K562 (cell line): ENCODE measurements at regions not wholly inside any gene's neighbourhood (a gene's known extent, or its start where the extent isn't known, plus 50 kb on each side); places are given as distances from the start of the nearest gene placed in this dataset.

Experiments used
- ATAC-seq: fragments of 200-7000 bp; cut with Tn5 transposase; 3 replicates; pipeline ENCODE4 v1.9.1; 2020; ENCODE audit warnings: moderate library complexity
- BruUV-seq: library from RNA; stranded (reverse); fragments of 400-500 nt; replicated peaks from 2 replicates; lab custom pipeline; 2021; lab: Mats Ljungman, UMichigan
- CTCF ChIA-PET: fragments of 300-600 bp; formaldehyde crosslinking; extraction: SDS; loops from one replicate; lab custom pipeline; 2021; ENCODE audit warnings: low intra/inter-chr PET ratio; lab: Yijun Ruan, JAX
- POLR2A ChIA-PET: fragments of 300-600, 350-650 bp; sonication (Branson Sonifier 250); formaldehyde crosslinking; extraction: SDS; loops from one replicate; lab custom pipeline; 2021; ENCODE audit warnings: antibody characterized with exemption, inconsistent platforms; lab: Yijun Ruan, JAX
- DNase-seq, 4 experiments: peaks; one replicate each; pipeline versions ENCODE4 v3.0.0 to v3.0.0-alpha.2; 2011 to 2018; ENCODE audit warnings: low spot score in 3 of 4, mixed read lengths in 3 of 4; ENCODE audit errors: extremely low read depth in 1 of 4
- FAIRE-seq: peaks from 2 replicates; lab custom pipeline; 2011; peaks lifted over from hg19 to GRCh38; lab: Jason Lieb, UNC
- H2AFZ ChIP-seq: 2 replicates; pipeline ENCODE4 v1.6.0; 2011; ENCODE audit warnings: low read depth, low read length, control low read depth, inconsistent platforms
- H3K27ac ChIP-seq: fragments of 200-600 bp; 3 replicates; pipeline ENCODE4 v1.8.0; 2011; ENCODE audit warnings: low read depth, mild to moderate bottlenecking, control low read depth, inconsistent platforms, low read length, moderate library complexity, mixed read lengths; ENCODE audit errors: extremely low read depth
- H3K27me3 ChIP-seq, 2 experiments: fragments of 300-600 bp in 1 of 2; 2 replicates in 1 of 2; 3 replicates in 1 of 2; pipeline versions ENCODE4 v1.6.0 to v1.8.0; 2011; ENCODE audit warnings: inconsistent platforms in 2 of 2, low read length in 2 of 2, mild to moderate bottlenecking in 1 of 2, mixed read lengths in 1 of 2, moderate library complexity in 1 of 2; ENCODE audit not compliant: control insufficient read depth in 2 of 2, insufficient read depth in 2 of 2
- H3K36me3 ChIP-seq: fragments of 300-600 bp; 3 replicates; pipeline ENCODE4 v1.8.0; 2011; ENCODE audit warnings: mild to moderate bottlenecking, low read length, inconsistent platforms; ENCODE audit not compliant: control insufficient read depth, insufficient read depth
- H3K4me1 ChIP-seq, 2 experiments: fragments of 200-600 bp in 1 of 2; replicated peaks in 1 of 2; 2 replicates in 1 of 2; 3 replicates in 1 of 2; pipeline versions ENCODE4 v1.5.1 to v1.8.0; 2011; ENCODE audit warnings: inconsistent platforms in 2 of 2, low read length in 2 of 2, mild to moderate bottlenecking in 1 of 2, mixed read lengths in 1 of 2, moderate library complexity in 1 of 2; ENCODE audit not compliant: control insufficient read depth in 2 of 2, insufficient read depth in 2 of 2
- H3K4me2 ChIP-seq: 2 replicates; pipeline ENCODE4 v1.6.1; 2011; ENCODE audit warnings: low read length, control low read depth, inconsistent platforms, mixed read lengths; ENCODE audit not compliant: insufficient read depth
- H3K4me3 ChIP-seq: fragments of 200-600 bp; sonication (generic), shearing (Covaris generic); 2 replicates; pipeline ENCODE4 v1.5.1; 2016; ENCODE audit warnings: control low read depth, inconsistent platforms
- H3K79me2 ChIP-seq: fragments of 200-600 bp; 3 replicates; pipeline ENCODE4 v1.8.0; 2011; ENCODE audit warnings: low read length, inconsistent platforms; ENCODE audit not compliant: control insufficient read depth, insufficient read depth
- H3K9ac ChIP-seq, 2 experiments: 2 replicates each; pipeline versions ENCODE4 v1.6.0 to v1.6.1; 2011; ENCODE audit warnings: low read depth in 2 of 2, low read length in 2 of 2, control low read depth in 1 of 2, inconsistent platforms in 1 of 2, mild to moderate bottlenecking in 1 of 2, mixed read lengths in 1 of 2; ENCODE audit not compliant: insufficient read depth in 1 of 2
- H3K9me1 ChIP-seq: one replicate; pipeline ENCODE4 v1.6.0; 2011; ENCODE audit warnings: inconsistent platforms, mild to moderate bottlenecking, low read length, moderate library complexity; ENCODE audit not compliant: control insufficient read depth, insufficient read depth
- H3K9me3 ChIP-seq: replicated peaks from 2 replicates; pipeline ENCODE4 v1.5.1; 2011; ENCODE audit warnings: low read depth, low read length, inconsistent platforms; ENCODE audit not compliant: control insufficient read depth, insufficient read depth
- H4K20me1 ChIP-seq: replicated peaks from 2 replicates; pipeline ENCODE4 v1.6.1; 2011; ENCODE audit warnings: low read length, inconsistent platforms, mixed read lengths; ENCODE audit not compliant: control insufficient read depth, insufficient read depth
- ADNP ChIP-seq: fragments of 200-800 bp; sonication (Bioruptor generic); IDR thresholded peaks from 2 replicates; pipeline ENCODE4 v1.6.1; 2016; ENCODE audit warnings: missing genetic modification characterization, missing compliant biosample characterization
- CBX8 ChIP-seq: fragments of 200-600 bp; sonication (generic); IDR thresholded peaks from 2 replicates; pipeline ENCODE4 v1.6.1; 2012; ENCODE audit warnings: borderline replicate concordance, mixed run types, low read depth, mild to moderate bottlenecking, moderate library complexity, mixed read lengths, low read length, control low read depth, inconsistent platforms; ENCODE audit not compliant: poor library complexity, severe bottlenecking; ENCODE audit errors: extremely low read depth
- CCAR2 ChIP-seq: fragments of 200-400 bp; formaldehyde crosslinking; IDR thresholded peaks from 2 replicates; pipeline ENCODE4 v1.6.1; 2017; ENCODE audit warnings: mild to moderate bottlenecking, low read depth, low read length
- FOXK1 ChIP-seq: sonication (generic); formaldehyde crosslinking; IDR thresholded peaks from 2 replicates; pipeline ENCODE4 v1.8.0; 2022; ENCODE audit warnings: missing genetic modification reagents, mild to moderate bottlenecking, borderline replicate concordance
- MBD2 ChIP-seq: sonication (generic); IDR thresholded peaks from 2 replicates; pipeline ENCODE4 v1.6.1; 2016; ENCODE audit warnings: low read depth, borderline replicate concordance
- MCM3 ChIP-seq: fragments of 450-650 bp; IDR thresholded peaks from 2 replicates; pipeline ENCODE4 v1.6.1; 2016
- NFE2L1 ChIP-seq: fragments of 450-650 bp; IDR thresholded peaks from 2 replicates; pipeline ENCODE4 v1.6.1; 2016; ENCODE audit warnings: missing genetic modification characterization, low read depth, mild to moderate bottlenecking, missing compliant biosample characterization, moderate library complexity, borderline replicate concordance
- NFIX ChIP-seq: fragments of 250-450 bp; sonication (Bioruptor Pico); IDR thresholded peaks from 2 replicates; pipeline ENCODE4 v1.4.0; 2020; ENCODE audit warnings: low read depth, mild to moderate bottlenecking, moderate library complexity
- PRMT5 ChIP-seq: sonication (generic); formaldehyde crosslinking; IDR thresholded peaks from 2 replicates; pipeline ENCODE4 v1.5.0; 2020; ENCODE audit warnings: missing genetic modification reagents
- TCF3 ChIP-seq: sonication (generic); formaldehyde crosslinking; IDR thresholded peaks from 2 replicates; pipeline ENCODE4 v1.4.0; 2020; ENCODE audit warnings: mild to moderate bottlenecking, missing genetic modification reagents
- WGBS: fragments of 100-300 bp; shearing (Covaris generic); methylation state at CpG from one replicate; pipeline ENCODE4 v1.1.6; 2016; ENCODE audit warnings: low coverage, mixed read lengths; ENCODE audit not compliant: insufficient coverage; ENCODE audit errors: missing lambda C conversion rate; 5-methylcytosine and 5-hydroxymethylcytosine counted together
- in situ Hi-C: fragments of 300-500 bp; cut with MboI; formaldehyde crosslinking; loops from 4 replicates; pipeline ENCODE4 v1.15.0; 2018; ENCODE audit warnings: inconsistent platforms, mixed read lengths
- intact Hi-C: fragments of 100-400 bp; cut with micrococcal nuclease; formaldehyde crosslinking; loops from 2 replicates; pipeline ENCODE4 v1.14.2; 2022
- TF ChIP-seq, protein P1 (sequence below): fragments of 250-450 bp; sonication (Bioruptor Pico); IDR thresholded peaks from 2 replicates; pipeline ENCODE4 v1.8.0; 2022; ENCODE audit warnings: moderate library complexity, mild to moderate bottlenecking, inconsistent platforms
- TF ChIP-seq, protein P2 (sequence below): fragments of 200-800 bp; sonication (Bioruptor generic); IDR thresholded peaks from 2 replicates; pipeline ENCODE4 v1.6.1; 2016; ENCODE audit warnings: missing genetic modification characterization, missing compliant biosample characterization

DNA sequence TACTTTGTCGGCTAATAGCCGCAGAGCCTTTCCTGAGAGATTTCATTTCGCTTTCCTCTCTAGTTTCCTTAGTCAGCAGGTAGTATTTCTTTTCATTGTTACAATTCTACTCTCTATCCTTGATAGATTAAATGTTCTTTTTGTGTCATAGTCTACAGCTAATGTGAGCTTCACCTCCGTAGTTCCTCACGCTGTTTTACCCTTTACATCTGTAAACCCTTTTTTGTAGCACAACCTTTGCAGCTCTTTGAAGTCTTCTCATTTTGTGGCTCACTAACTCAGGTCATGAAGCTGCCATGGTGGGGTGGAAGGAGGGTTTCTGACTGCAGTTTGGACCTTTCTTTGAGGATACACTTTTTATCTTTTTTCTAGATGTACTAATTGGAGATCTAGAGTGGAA, 1008.8 kb upstream of the PABPC4L start:
- Histone ChIP-seq H3K9me3 (peaks cover 2% of the 10 kb centered on the region; the same call in 1 of the 2 replicates), H3K4me1 (no peaks in the 10 kb centered on the region), H3K4me3 (no peak overlapping the region), H3K27ac (no peak overlapping the region), H3K9me1 (no peaks in the 10 kb centered on the region), H3K27me3 (no peaks in the 10 kb centered on the region), H3K4me2 (no peak overlapping the region), H4K20me1 (no peaks in the 10 kb centered on the region), H2AFZ (no peak overlapping the region), H3K36me3 (no peaks in the 10 kb centered on the region), H3K79me2 (no peaks in the 10 kb centered on the region), H3K9ac (no peak overlapping the region)
- 0% methylated on average over 5 of the region's 5 CpGs for WGBS
- DNase-seq (no peak), ATAC-seq (no peak), FAIRE-seq (no peak)
- in situ Hi-C loops (no loop called here), intact Hi-C loops (no loop called here)
- ChIA-PET CTCF (no interaction called here), POLR2A (no interaction called here)
- BruUV-seq = no TSS peak
- no peak for TF ChIP-seq NFE2L1 (tag)
- no peak for TF ChIP-seq ADNP (tag)
- no peak for TF ChIP-seq TCF3 (CRISPR knock-in tag)
- no peak for TF ChIP-seq MCM3
- TF ChIP-seq PRMT5 = no peak
- TF ChIP-seq NFIX (CRISPR knock-in tag) = no peak
- TF ChIP-seq CCAR2 = no peak
- TF ChIP-seq MBD2 = no peak
- no peak for TF ChIP-seq CBX8
- TF ChIP-seq, protein P1, sequence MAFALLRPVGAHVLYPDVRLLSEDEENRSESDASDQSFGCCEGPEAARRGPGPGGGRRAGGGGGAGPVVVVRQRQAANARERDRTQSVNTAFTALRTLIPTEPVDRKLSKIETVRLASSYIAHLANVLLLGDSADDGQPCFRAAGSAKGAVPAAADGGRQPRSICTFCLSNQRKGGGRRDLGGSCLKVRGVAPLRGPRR = no peak
- TF ChIP-seq FOXK1 = no peak
- TF ChIP-seq, protein P2, sequence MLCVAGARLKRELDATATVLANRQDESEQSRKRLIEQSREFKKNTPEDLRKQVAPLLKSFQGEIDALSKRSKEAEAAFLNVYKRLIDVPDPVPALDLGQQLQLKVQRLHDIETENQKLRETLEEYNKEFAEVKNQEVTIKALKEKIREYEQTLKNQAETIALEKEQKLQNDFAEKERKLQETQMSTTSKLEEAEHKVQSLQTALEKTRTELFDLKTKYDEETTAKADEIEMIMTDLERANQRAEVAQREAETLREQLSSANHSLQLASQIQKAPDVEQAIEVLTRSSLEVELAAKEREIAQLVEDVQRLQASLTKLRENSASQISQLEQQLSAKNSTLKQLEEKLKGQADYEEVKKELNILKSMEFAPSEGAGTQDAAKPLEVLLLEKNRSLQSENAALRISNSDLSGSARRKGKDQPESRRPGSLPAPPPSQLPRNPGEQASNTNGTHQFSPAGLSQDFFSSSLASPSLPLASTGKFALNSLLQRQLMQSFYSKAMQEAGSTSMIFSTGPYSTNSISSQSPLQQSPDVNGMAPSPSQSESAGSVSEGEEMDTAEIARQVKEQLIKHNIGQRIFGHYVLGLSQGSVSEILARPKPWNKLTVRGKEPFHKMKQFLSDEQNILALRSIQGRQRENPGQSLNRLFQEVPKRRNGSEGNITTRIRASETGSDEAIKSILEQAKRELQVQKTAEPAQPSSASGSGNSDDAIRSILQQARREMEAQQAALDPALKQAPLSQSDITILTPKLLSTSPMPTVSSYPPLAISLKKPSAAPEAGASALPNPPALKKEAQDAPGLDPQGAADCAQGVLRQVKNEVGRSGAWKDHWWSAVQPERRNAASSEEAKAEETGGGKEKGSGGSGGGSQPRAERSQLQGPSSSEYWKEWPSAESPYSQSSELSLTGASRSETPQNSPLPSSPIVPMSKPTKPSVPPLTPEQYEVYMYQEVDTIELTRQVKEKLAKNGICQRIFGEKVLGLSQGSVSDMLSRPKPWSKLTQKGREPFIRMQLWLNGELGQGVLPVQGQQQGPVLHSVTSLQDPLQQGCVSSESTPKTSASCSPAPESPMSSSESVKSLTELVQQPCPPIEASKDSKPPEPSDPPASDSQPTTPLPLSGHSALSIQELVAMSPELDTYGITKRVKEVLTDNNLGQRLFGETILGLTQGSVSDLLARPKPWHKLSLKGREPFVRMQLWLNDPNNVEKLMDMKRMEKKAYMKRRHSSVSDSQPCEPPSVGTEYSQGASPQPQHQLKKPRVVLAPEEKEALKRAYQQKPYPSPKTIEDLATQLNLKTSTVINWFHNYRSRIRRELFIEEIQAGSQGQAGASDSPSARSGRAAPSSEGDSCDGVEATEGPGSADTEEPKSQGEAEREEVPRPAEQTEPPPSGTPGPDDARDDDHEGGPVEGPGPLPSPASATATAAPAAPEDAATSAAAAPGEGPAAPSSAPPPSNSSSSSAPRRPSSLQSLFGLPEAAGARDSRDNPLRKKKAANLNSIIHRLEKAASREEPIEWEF (CRISPR knock-in tag) = no peak
